ENCODE measurements at regions not wholly inside any gene's neighbourhood (a gene's known extent, or its start where the extent isn't known, plus 50 kb on each side); places are given as distances from the start of the nearest gene placed in this dataset.

GRCh38 chr2:105609746-105610402, 134.8 kb upstream of the NCK2 start:
- TF ChIP-seq POLR2AphosphoS5 (IDR thresholded peaks at IDR 0.05; ENCODE audit: borderline replicate concordance, low read depth, low read length) (no peak), EZH2 (IDR thresholded peaks at IDR 0.05) (no peak), FOXP2 (optimal IDR thresholded peaks at IDR 0.05; ENCODE audit: control extremely low read depth, extremely low read length, insufficient read depth) (no peak)

Data from SK-N-MC (cell line).